ENCODE measurements at regions not wholly inside any gene's neighbourhood (a gene's known extent, or its start where the extent isn't known, plus 50 kb on each side); places are given as distances from the start of the nearest gene placed in this dataset.

DNA sequence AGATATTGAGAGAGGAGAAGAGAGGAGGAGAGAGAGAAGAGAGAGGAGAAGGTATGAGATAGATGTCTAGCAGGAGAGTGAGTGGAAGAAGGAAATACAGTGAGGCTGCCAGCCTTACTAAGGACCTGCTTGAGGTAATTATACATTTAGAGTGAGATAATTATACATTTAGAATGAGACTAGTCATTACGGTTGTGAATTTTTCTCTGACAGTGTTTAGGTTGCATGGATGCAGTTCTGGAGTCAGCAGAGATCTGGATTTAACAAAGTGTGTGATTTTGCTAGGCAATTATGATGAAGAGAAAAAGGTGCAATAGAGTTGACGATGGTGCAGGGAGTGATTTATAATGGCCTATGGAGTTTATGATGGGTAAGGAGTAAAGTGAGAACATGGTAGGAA is 187.1 kb upstream of the ARX start:
- TF ChIP-seq, protein P1, sequence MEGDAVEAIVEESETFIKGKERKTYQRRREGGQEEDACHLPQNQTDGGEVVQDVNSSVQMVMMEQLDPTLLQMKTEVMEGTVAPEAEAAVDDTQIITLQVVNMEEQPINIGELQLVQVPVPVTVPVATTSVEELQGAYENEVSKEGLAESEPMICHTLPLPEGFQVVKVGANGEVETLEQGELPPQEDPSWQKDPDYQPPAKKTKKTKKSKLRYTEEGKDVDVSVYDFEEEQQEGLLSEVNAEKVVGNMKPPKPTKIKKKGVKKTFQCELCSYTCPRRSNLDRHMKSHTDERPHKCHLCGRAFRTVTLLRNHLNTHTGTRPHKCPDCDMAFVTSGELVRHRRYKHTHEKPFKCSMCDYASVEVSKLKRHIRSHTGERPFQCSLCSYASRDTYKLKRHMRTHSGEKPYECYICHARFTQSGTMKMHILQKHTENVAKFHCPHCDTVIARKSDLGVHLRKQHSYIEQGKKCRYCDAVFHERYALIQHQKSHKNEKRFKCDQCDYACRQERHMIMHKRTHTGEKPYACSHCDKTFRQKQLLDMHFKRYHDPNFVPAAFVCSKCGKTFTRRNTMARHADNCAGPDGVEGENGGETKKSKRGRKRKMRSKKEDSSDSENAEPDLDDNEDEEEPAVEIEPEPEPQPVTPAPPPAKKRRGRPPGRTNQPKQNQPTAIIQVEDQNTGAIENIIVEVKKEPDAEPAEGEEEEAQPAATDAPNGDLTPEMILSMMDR (IDR thresholded peaks at IDR 0.05; ENCODE audit: insufficient read depth, low read length, poor library complexity, severe bottlenecking): no peak
- TF ChIP-seq EZH2phosphoT487 (conservative IDR thresholded peaks at IDR 0.05; ENCODE audit: low read length): no peak
